ENCODE measurements at regions not wholly inside any gene's neighbourhood (a gene's known extent, or its start where the extent isn't known, plus 50 kb on each side); places are given as distances from the start of the nearest gene placed in this dataset.

DNA sequence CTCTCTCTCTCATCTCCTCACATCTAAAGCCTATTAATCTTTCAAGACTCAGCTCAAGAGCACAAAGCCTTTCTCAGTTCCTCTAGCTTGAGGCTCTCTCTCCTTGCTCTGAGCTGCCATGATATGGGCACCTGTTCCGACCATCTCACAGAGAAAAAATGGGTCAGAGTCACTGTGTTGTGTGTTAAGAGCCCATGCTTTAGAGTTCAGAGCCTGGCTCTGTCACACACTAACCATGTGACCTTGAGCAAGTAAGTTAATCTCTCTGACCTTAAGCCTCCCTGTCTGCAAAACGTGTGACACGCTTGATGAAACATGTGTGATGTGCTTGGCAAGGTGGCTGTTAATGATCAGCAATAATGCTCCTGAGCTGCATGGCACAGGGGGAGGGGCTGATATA, 245.2 kb downstream of the DLEU7 start:
- TF ChIP-seq POLR2A (IDR thresholded peaks at IDR 0.05) = no peak
- TF ChIP-seq, protein P1, sequence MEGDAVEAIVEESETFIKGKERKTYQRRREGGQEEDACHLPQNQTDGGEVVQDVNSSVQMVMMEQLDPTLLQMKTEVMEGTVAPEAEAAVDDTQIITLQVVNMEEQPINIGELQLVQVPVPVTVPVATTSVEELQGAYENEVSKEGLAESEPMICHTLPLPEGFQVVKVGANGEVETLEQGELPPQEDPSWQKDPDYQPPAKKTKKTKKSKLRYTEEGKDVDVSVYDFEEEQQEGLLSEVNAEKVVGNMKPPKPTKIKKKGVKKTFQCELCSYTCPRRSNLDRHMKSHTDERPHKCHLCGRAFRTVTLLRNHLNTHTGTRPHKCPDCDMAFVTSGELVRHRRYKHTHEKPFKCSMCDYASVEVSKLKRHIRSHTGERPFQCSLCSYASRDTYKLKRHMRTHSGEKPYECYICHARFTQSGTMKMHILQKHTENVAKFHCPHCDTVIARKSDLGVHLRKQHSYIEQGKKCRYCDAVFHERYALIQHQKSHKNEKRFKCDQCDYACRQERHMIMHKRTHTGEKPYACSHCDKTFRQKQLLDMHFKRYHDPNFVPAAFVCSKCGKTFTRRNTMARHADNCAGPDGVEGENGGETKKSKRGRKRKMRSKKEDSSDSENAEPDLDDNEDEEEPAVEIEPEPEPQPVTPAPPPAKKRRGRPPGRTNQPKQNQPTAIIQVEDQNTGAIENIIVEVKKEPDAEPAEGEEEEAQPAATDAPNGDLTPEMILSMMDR (IDR thresholded peaks at IDR 0.05) = no peak

Data from body of pancreas (tissue), 4 donors.